ENCODE measurements at regions not wholly inside any gene's neighbourhood (a gene's known extent, or its start where the extent isn't known, plus 50 kb on each side); places are given as distances from the start of the nearest gene placed in this dataset.

DNA sequence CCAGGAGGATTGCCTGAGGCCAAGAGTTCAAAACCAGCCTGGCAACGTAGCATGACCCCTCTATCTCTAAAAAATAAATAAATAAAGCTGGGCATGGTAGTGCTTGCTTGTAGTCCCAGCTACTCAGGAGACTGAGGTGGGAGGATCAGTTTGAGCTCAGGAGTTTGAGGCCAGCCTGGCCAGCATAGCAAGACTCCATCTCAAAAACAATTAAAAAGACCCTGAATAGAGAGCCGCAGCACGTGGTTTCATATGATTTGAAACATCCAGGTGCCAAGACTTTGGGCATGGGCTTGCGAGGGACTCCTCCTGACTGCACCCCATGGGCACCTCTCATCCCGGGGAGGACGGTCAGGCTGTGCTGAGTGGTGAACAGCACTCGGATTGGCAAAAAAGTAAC, 63.9 kb downstream of the ZIC5 start:
- TF ChIP-seq CTCF (conservative IDR thresholded peaks at IDR 0.05; ENCODE audit: control insufficient read depth, insufficient read depth, low read depth, low read length) = no peak
- H3K4me3 ChIP-seq (ENCODE audit: control insufficient read depth, low read depth, low read length) = no peak overlapping the region
- DNase-seq (ENCODE audit: low read depth) = no peak

GRCh38 chr13:99907038-99907437, 64.5 kb downstream of the ZIC5 start:
- no peak for TF ChIP-seq CTCF (conservative IDR thresholded peaks at IDR 0.05; ENCODE audit: control insufficient read depth, insufficient read depth, low read depth, low read length)
- no peak for DNase-seq (ENCODE audit: low read depth)
- H3K4me3 ChIP-seq (ENCODE audit: control insufficient read depth, low read depth, low read length) = no peak overlapping the region

GRCh38 chr13:99905814-99906213, 65.8 kb downstream of the ZIC5 start:
- H3K4me3 ChIP-seq (ENCODE audit: control insufficient read depth, low read depth, low read length) = no peak overlapping the region
- no peak for DNase-seq (ENCODE audit: low read depth)
- no peak for TF ChIP-seq CTCF (conservative IDR thresholded peaks at IDR 0.05; ENCODE audit: control insufficient read depth, insufficient read depth, low read depth, low read length)

DNA sequence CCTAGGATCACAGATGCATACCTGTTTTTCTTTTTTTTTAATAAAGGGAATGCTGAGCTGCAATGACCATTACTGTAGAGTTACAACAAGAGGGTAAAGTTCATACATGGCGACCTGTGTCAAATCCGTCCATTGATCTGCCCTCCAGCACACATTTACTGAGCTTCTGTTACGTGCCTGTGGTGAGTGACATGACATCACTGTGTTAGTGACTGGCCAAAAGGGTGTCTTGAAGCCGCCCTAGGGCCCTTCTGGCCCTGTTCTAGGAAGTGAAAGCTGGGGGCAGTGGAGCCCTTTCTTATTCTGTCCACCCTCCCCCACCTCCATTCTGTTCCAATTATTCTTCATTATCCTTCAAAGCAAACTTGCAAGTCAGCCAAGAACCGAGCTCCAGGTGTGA, 66.3 kb downstream of the ZIC5 start:
- no peak overlapping the region for H3K4me3 ChIP-seq (ENCODE audit: control insufficient read depth, low read depth, low read length)
- DNase-seq (ENCODE audit: low read depth) = no peak
- no peak for TF ChIP-seq CTCF (conservative IDR thresholded peaks at IDR 0.05; ENCODE audit: control insufficient read depth, insufficient read depth, low read depth, low read length)

DNA sequence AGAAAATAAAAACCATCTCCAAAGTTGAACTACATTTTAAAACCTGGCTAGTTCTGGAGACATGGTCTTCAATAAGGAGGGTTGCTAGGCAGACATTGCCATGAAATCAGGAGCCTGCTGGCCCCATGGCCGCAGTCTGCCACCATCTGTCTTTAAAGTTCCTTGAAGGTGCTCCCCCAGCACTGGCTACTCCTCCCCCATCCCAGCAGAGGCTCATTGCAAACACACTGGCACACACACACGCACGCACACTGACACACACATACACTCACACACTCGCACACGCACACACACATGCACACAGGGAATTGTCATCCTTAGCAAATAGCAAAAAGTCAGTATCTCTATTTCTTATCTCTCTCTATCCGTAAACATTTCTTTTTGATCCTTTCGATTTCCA, 68.4 kb downstream of the ZIC5 start:
- no peak for TF ChIP-seq CTCF (conservative IDR thresholded peaks at IDR 0.05; ENCODE audit: control insufficient read depth, insufficient read depth, low read depth, low read length)
- DNase-seq (ENCODE audit: low read depth) = no peak
- H3K4me3 ChIP-seq (ENCODE audit: control insufficient read depth, low read depth, low read length) = no peak overlapping the region

- no peak overlapping the region for H3K4me3 ChIP-seq (ENCODE audit: control insufficient read depth, low read depth, low read length)
- TF ChIP-seq CTCF (conservative IDR thresholded peaks at IDR 0.05; ENCODE audit: control insufficient read depth, insufficient read depth, low read depth, low read length) = no peak
- DNase-seq (ENCODE audit: low read depth) = no peak
Measured at GRCh38 chr13:99902657-99903056, 68.9 kb downstream of the ZIC5 start.

DNA sequence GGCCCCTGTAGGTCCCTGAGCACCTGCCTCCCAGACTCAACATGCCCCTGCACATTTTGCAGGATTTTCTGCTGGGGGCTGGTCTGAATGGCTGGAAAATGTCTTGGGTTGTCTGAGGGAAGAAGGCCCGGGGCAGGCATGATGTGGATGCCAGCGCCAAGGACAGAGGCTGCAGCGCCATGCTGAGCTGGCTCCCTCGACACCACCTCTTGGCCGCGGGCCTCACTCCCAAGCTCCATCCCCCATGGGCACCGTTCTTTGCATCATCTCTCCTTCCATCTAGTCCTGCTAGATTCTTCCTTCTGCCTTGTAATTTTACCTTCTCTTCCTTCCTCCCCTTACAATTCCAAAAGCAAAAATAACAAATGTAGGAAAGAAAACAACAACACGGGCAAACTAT, 70.6 kb downstream of the ZIC5 start:
- TF ChIP-seq CTCF (conservative IDR thresholded peaks at IDR 0.05; ENCODE audit: control insufficient read depth, insufficient read depth, low read depth, low read length) = no peak

More for the DNA sequence above, 70.6 kb downstream of the ZIC5 start:
- H3K4me3 ChIP-seq (ENCODE audit: control insufficient read depth, low read depth, low read length) = no peak overlapping the region
- no peak for DNase-seq (ENCODE audit: low read depth)

Data from fibroblast of mammary gland (primary cell).